Stimulated activated CD8-positive, alpha-beta memory T cell treated with anti-CD3 and anti-CD28 coated beads, Interleukin-7, amount 100 ng/mL, for 24 hours (primary cell): ENCODE measurements at regions not wholly inside any gene's neighbourhood (a gene's known extent, or its start where the extent isn't known, plus 50 kb on each side); places are given as distances from the start of the nearest gene placed in this dataset.

Source experiments
- DNase-seq: peaks from one replicate; pipeline ENCODE4 v3.0.0-alpha.2; 2020; ENCODE audit warnings: low read depth

DNA sequence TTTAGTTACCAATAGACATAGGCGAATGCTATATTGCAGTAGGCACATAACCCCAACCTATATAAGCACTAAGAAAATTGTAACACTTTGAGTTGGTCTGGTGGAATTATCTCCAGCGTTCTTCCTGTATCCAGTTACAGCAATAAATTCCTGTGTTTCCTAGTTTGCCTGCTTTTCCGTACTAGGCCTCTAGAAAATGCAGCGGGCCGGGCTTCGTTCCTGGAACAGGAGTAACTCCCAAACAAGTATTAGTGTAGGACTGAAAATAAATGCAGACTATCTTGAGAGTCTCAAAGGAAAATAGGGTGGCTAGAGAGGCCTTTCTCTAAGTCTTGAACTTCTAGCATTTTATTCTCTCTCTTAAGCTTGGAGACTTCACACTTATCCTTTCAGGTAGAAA lies 159.8 kb downstream of the OR13H1 start:
- no peak for DNase-seq

DNA sequence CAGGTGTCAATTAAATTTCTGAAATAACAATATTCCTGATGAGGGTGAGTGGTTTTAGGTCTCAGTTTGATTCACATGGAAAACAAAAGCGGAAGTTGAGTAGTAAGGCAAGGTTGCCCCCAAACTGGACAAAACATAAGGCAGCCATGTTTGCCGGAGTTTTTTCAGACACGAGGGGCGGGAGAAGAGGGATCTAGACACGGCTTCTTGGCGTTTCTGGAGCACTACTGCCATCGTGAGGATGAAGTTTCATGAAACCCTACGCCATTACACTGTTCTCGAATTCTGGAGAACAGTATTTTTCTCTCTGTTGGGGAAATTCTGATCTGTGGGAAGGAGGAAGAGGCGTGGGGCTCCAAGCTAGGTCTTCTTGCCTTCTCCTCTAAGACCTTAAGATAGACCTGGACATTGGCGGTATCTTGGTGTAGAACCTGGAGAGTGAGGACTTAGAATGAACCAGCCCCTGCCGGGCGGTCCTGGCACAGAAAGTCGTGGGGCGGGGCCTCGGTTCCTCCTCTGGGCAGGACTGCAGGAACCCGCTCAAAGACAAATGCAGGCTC lies 160.3 kb downstream of the OR13H1 start:
- no peak for DNase-seq

DNA sequence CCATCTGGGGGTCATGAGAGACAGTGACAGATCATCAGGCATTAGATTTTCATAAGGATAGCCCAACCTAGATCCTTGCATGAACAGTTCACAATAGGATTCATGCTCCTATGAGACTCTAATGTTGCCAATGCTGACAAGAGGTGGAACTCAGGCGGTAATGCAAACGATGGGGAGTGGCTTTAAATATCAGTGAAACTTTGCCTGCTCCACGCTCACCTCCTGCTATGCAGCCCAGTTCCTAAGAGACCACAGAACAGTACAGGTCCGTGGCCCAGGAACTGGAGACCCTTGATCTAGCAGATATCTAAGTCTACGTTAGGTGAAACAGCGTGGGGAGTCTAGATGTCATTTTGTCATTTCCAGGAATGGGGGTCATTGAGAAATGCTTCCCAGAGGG lies 165.7 kb downstream of the OR13H1 start:
- no peak for DNase-seq

DNA sequence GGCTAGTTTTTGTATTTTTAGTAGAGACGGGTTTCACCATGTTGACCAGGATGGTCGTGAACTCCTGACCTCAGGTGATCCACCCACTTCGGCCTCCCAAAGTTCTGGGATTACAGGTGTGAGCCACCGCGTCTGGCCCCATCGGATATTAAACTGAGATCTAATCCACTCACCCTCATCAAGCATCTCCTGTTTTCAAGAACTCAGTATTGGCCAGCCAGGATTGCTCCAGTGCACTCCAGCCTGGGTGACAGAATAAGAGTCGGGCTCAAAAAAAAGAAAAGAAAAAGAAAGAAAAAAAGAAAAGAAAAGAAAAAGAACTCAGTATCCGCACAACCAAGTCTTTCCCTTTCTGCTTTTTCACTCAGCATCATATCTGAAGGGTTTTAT lies 167.6 kb downstream of the OR13H1 start:
- DNase-seq, result no peak

DNA sequence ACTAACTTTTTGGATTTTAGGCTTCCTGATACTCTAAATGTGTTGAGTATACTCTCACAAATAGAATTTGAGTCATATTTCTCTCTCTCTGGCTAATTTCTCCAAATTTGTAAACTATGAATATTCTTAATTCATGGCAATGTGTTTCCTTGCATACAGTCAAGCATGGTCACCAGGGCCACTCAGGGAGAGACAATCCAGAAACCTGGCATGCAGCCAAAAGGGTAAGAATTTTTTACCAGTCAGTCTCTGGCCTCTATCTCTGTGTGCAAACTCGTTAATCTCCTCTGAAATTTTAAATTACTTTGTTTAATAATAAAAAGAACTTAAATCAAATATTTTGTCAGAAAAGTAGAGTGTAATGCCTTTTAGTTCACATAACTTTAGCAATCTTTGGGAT lies 179.8 kb downstream of the OR13H1 start:
- no peak for DNase-seq

DNA sequence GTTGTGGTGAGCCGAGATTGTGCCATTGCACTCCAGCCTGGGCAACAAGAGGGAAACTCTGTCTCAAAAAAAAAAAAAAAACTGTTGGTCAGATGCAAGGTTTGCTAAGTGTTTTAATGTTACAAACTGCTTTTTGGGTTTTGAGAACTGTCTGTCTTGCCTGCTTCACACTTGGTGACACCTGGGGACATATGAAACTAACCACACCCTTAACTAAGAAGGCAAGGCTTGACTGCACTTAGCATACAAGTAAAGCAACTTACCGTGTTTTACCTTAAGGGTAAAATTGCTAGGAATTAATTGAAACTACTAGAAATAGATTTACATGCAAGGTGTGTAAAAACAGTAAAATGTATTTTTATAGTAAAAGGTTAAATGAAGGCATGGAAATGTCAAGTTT lies 180.4 kb downstream of the OR13H1 start:
- no peak for DNase-seq

DNA sequence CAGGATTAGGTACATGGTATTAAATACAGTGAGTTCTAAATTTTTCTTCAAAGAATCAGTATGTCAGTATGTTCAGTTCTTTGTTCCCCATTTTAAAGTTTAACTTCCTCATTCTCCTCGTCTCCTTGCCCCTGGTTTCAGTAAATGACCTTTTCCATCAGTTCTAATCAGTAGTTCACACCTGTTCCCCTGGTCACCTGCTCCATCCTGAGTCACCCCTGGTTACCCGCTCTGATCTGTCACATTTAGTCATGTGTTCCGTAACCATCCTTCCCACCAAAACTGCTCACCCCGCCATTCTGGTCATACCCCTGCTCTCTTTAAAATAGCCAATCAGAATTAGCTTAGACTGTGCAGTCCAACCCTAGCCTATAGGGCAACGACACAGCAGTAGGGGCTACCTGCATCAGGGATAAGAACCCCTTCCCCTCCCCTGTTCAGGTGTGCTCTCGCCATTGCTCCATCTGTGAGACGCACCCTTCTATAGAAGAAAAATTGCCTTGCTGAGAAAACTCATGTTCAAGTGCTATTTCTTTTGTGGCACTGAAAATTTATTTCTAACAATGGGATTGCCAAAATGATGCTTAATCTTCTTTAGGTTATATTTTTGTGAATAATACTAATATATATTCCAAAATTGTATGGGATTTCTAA lies 181.3 kb downstream of the OR13H1 start:
- DNase-seq, result no peak

DNA sequence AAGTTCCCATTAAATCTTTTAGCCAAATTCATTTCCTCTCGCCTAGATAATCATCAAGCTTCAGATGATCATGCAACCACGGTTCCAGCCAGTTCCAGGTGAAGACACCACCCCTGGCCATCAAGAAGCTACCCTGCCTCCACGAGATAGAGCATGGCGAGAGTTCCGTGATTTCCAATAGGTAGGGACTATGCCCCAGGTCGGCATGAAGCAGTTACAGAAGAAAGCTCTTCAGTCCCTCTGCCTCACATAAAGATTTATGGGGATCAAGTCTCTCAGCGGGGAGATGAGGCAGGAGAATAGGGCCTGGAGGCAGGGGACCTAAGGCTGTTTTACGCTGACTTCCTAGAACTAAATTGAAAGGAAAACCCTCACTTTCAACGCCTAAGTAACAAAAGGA lies 183.9 kb downstream of the OR13H1 start:
- DNase-seq, result no peak

DNA sequence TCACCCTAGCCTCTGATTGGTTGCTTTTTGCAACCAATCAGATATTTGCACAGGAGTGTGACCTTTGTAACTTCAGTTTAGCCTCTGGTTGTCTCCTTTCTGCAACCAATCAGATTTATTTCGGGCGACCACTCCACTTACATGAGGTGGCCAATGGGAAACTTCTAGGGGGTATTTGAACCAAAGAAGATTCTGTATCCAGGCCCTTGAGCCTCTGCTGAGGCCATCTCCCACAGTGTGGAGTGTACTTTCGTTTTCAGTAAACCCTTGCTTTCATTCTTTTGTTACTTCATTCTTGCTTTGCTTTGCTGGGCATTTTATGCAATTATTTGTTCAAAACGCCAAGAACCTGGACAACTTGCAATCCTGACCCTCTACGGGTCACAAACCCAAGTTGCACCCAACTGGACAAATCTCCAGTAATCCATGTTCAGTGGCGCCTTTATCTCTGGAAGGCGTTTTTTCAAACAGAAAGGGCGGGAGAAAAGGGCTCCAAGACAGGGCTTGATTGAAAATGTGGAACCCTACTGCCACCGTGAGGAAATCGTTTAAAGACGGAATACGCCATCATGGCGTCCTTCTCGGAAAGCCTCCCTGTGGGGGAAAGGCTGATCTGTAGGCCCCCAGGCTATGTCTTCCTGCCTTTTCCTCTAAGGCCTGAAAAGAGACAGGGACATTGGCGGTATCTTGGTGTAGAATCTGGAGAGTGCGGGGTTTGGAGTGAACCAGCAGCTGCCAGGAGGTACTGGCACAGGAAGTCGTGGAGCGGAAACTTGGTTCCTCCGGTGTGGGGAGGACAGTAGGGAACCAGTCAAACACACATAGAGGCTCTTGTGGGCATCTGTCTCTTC lies 184.6 kb downstream of the OR13H1 start:
- no peak for DNase-seq

DNA sequence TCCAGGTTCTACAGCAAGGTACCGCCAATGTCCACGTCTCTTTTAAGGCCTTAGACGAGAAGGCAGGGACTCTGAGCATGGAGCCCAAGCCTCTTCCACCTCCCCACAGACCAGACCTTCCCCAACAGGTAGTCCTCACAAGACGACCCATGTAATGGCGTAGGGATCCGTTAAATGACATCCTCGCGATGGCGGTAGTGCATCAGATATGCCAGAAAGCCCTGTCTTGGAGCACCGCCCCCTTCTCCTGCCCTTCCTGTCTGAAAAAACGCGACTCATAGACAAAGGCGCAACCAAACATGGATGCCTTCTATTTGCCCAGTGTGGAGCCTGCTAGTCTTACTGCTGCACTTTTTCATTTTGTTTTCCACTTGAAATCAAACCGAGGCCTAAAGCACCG lies 185.4 kb downstream of the OR13H1 start:
- DNase-seq, result no peak

DNA sequence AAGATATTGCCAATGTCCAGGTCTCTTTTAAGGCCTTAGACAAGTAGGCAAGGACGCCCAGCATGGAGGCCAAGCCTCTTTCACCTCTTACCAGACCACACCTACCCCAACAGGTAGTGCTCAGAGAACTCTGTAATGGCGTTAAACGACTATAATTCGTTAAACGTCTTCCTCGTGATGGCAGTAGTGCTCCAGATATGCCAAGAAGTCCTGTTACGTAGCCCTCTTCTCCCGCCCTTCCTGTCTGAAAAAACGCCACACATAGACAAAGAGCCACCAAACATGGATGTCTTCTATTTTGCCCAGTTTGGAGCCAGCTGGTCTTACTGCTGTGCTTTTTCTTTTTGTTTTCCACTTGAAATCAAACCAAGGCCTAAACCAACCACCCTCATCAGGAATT lies 190.7 kb downstream of the OR13H1 start:
- DNase-seq, result no peak

DNA sequence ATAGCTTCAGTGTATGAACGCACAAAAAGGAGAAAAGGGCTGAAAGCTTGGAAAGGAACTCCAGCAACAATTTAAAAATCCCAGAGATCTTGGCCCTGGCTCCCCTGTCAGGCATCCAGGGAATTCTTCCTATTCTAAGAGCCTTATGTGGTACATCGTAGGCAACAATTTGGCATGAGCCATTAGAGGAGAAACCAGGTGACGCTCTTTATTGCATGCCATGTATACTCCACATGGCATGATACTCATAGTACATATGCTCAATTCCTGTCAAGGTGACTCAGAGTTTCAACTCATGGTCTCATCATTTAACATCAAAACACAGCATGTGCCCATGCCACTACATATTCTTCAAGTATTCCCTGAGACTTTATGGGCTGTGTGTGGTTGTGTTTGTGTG lies 191.3 kb downstream of the OR13H1 start:
- DNase-seq, result no peak

DNA sequence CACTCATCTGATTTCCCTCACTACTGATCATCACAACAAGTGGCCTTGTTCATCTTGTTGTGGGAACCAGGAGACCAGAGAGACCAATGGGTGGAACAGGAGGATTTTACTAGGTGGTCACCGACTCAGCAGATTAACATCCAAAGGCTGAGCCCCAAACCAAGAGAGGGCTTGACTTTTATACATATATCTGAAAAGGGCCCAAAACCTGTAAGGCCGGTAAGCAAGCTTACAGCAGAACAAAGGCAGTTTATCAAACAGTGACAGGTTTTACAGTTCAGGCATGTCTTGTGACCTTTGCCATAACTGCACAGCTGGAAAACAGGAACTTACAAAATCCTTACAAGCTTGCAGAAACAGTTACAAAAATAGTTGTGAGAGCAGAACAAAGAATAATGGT lies 195.9 kb downstream of the OR13H1 start:
- DNase-seq, result no peak

DNA sequence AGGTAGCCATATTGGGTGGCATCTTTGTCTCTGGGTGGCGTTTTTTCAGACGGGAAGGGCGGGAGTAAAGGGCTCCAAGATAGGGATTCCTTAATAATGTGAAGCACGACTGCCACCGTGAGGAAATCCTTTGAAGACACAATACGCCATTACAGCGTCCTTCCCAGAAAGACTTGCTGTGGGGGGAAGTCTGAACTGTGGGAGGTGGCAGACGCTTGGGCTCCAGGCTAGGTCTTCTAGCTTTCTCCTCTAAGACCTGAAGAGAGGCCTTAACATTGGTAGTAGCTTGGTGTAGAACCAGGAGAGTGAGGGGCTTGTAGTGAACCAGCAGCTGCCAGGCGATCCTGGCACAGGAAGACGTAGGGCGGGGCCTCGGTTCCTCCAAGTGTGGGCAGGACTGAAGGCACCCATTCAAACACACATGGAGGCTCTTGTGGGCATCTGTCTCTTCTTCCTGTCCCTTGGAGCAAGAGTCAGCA lies 197.3 kb downstream of the OR13H1 start:
- no peak for DNase-seq

DNA sequence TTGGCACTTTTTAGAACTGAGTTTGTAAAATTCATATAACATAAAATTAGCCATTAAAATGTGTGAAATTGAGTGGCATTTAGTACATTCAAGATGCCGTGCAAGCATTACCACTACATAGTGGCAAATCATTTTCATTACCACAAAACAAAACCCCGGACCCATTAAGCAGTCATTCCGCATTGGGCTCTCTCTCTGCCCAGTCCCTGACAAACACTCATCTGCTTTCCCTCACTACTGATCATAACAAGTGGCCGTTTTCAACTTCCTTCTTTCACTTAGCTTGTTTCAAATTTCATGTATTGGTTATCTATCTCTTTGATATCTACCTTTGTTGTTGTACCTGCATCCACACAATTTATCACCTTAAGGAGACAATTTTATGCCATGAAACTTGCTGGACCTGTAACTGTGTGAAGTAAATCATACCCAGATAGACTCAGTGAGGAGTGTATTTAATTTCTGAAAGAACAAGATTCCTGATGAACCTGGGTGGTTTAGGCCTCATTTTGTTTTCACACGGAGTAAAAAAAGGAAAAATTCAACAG lies 202.1 kb downstream of the OR13H1 start:
- DNase-seq, result no peak

DNA sequence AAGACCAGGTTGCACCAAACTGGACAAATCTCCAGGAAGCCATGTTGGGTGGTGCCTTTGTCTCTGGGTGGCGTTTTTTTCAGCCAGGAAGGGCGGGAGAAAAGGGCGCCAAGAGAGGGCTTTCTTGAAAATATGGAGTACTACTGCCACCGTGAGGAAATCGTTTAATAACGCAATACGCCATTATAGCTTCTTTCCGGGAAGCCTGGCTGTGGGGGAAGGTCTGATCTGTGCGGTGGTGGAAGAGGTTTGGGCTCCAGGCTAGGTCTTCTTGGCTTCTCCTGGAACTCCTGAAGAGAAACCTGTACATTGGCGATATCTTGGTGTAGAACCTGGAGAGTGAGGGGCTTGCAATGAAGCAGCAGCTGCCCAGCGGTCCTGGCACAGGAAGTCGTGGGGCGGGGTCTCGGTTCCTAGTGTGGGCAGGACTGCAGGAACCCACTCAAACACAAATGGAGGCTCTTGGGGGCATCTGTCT lies 202.7 kb downstream of the OR13H1 start:
- no peak for DNase-seq

DNA sequence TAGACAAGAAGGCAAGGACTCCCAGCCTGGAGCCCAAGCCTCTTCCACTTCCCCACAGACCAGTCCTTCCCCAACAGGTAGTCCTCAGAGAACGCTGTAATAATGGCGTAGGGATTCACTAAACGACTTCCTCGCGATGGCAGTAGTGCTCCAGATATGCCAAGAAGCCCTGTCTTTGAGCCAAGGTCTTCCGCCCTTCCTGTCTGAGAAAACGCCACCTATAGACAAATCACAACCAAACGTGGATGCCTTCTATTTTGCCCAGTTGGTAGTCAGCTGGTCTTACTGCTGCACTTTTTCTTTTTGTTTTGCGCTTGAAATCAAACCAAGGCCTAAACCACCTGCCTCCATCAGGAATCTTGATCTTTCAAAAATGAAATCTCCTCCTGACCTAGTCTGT lies 203.3 kb downstream of the OR13H1 start:
- no peak for DNase-seq

DNA sequence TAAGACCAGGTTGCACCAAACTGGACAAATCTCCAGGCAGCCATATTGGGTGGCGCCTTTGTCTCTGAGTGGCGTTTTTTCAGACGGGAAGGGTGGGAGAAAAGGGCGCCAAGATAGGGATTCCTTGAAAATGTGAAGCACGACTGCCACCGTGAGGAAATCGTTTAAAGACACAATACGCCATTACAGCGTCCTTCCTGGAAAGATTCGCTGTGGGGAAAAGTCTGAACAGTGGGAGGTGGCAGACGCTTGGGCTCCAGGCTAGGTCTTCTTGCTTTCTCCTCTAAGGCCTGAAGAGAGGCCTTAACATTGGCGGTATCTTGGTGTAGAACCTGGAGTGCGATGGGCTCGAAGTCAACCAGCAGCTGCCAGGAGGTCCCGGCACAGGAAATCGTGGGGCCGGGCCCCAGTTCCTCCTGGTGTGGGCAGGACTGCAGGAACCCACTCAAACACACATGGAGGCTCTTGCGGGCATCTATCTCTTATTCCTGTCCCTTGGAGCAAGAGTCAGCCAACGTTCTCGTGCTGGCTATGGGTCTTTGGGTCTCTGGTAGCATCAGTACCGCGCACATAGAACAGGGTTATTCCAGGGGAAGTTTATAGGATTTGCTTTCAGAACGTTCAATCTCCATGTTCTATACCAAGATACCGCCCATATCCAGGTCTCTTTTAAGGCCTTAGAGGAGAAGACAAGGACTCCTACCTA lies 208.8 kb downstream of the OR13H1 start:
- DNase-seq, result no peak

DNA sequence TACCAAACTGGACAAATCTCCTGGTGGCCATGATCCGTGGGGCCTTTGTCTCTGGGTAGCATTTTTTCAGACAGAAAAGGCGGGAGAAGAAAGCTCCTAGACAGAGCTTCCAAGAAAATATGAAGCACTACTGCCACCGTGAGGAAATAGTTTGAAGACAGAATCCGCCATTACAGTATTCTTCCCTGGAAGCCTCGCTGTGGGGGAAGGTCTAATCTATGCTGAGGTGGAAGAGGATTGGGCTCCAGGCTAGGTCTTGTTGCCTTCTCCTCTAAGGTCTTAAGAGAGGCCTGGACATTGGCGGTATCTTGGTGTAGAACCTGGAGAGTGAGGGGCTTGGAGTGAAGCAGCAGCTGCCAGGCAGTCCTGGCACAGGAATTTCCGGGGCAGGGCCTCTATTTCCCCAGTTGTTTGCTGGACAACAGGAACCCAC lies 218.9 kb downstream of the OR13H1 start:
- no peak for DNase-seq

DNA sequence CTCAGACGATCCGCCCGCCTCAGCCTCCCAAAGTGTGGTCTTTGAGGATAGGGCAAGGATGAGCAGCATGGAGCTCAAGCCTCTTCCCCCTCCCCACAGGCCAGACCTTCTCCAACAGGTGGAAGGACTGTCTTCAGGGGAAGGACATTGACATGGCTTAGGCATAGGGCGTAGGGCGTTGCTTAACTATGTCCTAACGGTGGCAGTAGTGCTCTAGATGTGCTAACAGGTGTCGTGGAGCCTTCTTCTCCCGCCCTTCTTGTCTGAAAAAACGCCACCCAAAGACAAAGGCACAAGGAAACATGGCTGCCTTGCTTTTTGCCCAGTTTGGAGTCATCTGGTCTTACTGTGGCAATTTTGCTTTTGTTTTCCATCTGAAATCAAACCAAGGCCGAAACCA lies 219.8 kb downstream of the OR13H1 start:
- no peak for DNase-seq

DNA sequence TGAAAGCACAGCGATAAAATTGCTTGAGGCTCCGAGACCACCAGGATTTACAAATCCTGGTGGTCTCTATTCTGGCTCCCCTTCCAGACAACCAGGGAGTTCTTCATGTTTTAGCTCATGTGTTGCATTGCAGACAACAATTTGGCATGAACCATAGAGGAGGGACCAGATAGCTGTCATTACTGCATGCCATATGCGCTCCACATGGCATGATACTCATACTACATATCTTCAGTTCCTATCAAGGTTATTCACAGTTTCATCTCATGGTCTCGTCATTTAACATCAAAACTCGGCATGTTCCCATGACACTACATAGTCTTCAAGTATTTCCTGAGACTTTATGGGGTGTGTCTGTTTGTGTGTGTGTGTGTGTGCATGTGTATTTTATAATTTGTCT lies 220.3 kb downstream of the OR13H1 start:
- no peak for DNase-seq
